MM.1S (cell line): ENCODE measurements at regions not wholly inside any gene's neighbourhood (a gene's known extent, or its start where the extent isn't known, plus 50 kb on each side); places are given as distances from the start of the nearest gene placed in this dataset.

Experiments
- DNase-seq: peaks from one replicate; pipeline ENCODE4 v3.0.0-alpha.2; 2015
- H2AFZ ChIP-seq: fragments of 300-600 bp; sonication (generic); 2 replicates; pipeline ENCODE4 v1.6.0; 2016; ENCODE audit warnings: antibody characterized with exemption, low read length
- H3F3A ChIP-seq: fragments of 300-600 bp; sonication (generic); 2 replicates; pipeline ENCODE4 v1.6.1; 2016; ENCODE audit warnings: mild to moderate bottlenecking, antibody characterized with exemption, low read length, moderate library complexity, mixed read lengths; ENCODE audit not compliant: insufficient read depth
- H3K27ac ChIP-seq: fragments of 300-600 bp; sonication (generic); 2 replicates; pipeline ENCODE4 v1.5.1; 2016; ENCODE audit warnings: mild to moderate bottlenecking, low read length
- H3K27me3 ChIP-seq: fragments of 300-600 bp; sonication (generic); replicated peaks from 2 replicates; pipeline ENCODE4 v1.6.0; 2016; ENCODE audit warnings: low read length; ENCODE audit not compliant: insufficient read depth
- H3K36me3 ChIP-seq: fragments of 300-600 bp; sonication (generic); replicated peaks from 2 replicates; pipeline ENCODE4 v1.6.1; 2016; ENCODE audit warnings: mild to moderate bottlenecking, low read length, mixed read lengths; ENCODE audit not compliant: insufficient read depth
- H3K4me1 ChIP-seq: fragments of 300-600 bp; sonication (generic); 2 replicates; pipeline ENCODE4 v1.6.1; 2016; ENCODE audit warnings: low read length, mixed read lengths
- H3K4me2 ChIP-seq: fragments of 300-600 bp; sonication (generic); 2 replicates; pipeline ENCODE4 v1.6.0; 2016; ENCODE audit warnings: low read depth, low read length
- H3K4me3 ChIP-seq: fragments of 300-600 bp; sonication (generic); 2 replicates; pipeline ENCODE4 v1.5.1; 2016; ENCODE audit warnings: low read length, mixed read lengths
- H3K79me2 ChIP-seq: fragments of 300-600 bp; sonication (generic); 2 replicates; pipeline ENCODE4 v1.6.1; 2016; ENCODE audit warnings: mixed run types, low read length, mixed read lengths
- H3K9ac ChIP-seq: fragments of 300-600 bp; sonication (generic); 2 replicates; pipeline ENCODE4 v1.6.1; 2016; ENCODE audit warnings: low read length, mixed read lengths
- H3K9me2 ChIP-seq: fragments of 300-600 bp; sonication (generic); replicated peaks from 2 replicates; pipeline ENCODE4 v1.6.1; 2016; ENCODE audit warnings: mild to moderate bottlenecking, low read length, mixed read lengths; ENCODE audit not compliant: insufficient read depth
- H3K9me3 ChIP-seq: fragments of 300-600 bp; sonication (generic); replicated peaks from 2 replicates; pipeline ENCODE4 v1.6.1; 2016; ENCODE audit warnings: mild to moderate bottlenecking, low read length, mixed read lengths; ENCODE audit not compliant: insufficient read depth
- H4K20me1 ChIP-seq: fragments of 300-600 bp; sonication (generic); 2 replicates; pipeline ENCODE4 v1.6.1; 2016; ENCODE audit warnings: mild to moderate bottlenecking, low read length, moderate library complexity, mixed read lengths; ENCODE audit not compliant: insufficient read depth
- EZH2 ChIP-seq: fragments of 300-600 bp; sonication (generic); optimal IDR thresholded peaks from 2 replicates; pipeline ENCODE3; 2017; ENCODE audit warnings: low read depth, mild to moderate bottlenecking, antibody characterized with exemption, low read length, mixed read lengths
- EZH2phosphoT487 ChIP-seq: fragments of 300-600 bp; sonication (generic); IDR thresholded peaks from 2 replicates; pipeline ENCODE4 v1.6.1; 2018; ENCODE audit warnings: antibody characterized with exemption, low read length
- TF ChIP-seq, protein P1 (sequence below): fragments of 300-600 bp; sonication (generic); IDR thresholded peaks from 2 replicates; pipeline ENCODE4 v1.5.1; 2016; ENCODE audit warnings: antibody characterized with exemption, low read length, mixed read lengths

DNA sequence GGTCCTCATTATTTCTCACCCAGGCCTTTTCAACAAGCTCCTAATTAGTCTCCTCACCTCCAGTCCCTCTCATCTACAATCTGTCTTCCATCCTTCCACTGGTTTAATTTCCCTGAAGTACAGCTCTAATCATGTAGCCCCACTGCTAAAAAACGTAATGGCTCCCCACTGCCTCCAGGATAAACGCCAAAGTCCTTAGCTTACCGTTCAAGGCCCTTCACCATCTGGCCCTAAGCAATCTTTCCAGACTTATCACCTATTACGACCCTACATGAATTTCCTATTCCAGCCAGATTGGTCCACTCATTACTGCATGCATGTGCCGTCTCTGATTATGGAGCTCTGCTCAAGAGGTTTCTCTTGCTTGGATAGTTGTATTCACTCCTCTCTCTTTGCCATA is 83.1 kb upstream of the DAB1 start:
- TF ChIP-seq EZH2 (no peak), EZH2phosphoT487 (no peak)
- TF ChIP-seq, protein P1, sequence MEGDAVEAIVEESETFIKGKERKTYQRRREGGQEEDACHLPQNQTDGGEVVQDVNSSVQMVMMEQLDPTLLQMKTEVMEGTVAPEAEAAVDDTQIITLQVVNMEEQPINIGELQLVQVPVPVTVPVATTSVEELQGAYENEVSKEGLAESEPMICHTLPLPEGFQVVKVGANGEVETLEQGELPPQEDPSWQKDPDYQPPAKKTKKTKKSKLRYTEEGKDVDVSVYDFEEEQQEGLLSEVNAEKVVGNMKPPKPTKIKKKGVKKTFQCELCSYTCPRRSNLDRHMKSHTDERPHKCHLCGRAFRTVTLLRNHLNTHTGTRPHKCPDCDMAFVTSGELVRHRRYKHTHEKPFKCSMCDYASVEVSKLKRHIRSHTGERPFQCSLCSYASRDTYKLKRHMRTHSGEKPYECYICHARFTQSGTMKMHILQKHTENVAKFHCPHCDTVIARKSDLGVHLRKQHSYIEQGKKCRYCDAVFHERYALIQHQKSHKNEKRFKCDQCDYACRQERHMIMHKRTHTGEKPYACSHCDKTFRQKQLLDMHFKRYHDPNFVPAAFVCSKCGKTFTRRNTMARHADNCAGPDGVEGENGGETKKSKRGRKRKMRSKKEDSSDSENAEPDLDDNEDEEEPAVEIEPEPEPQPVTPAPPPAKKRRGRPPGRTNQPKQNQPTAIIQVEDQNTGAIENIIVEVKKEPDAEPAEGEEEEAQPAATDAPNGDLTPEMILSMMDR, result no peak
- Histone ChIP-seq H3K9me3 (no peaks in the 10 kb centered on the region), H3K27ac (no peak overlapping the region), H3K36me3 (no peaks in the 10 kb centered on the region), H3K4me1 (no peaks in the 10 kb centered on the region), H3K9me2 (no peaks in the 10 kb centered on the region), H3K9ac (no peak overlapping the region), H3K4me2 (no peak overlapping the region), H3K79me2 (no peaks in the 10 kb centered on the region), H3F3A (no peaks in the 10 kb centered on the region), H2AFZ (no peak overlapping the region), H3K27me3 (no peaks in the 10 kb centered on the region), H4K20me1 (no peaks in the 10 kb centered on the region), H3K4me3 (no peak overlapping the region)
- no peak for DNase-seq

DNA sequence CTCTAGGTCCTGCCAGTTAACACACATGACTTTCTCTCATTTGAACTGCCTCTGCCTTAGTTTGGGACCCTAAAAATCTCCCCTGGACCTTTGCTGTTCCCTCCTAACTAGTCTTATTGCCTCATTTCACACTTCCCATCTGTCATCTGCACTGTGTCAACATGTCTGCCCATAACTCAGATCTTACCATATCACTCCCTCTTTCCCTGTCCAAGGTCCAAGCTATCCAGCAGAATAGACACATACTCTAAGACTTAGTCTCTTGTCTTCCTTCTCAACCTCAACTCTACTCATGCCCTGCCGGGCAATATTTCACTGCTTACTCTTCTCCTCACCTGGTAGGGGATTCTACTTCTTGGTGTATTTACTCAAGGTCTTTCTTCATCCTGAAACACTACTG is 79.5 kb upstream of the DAB1 start:
- Histone ChIP-seq H3K4me2 (no peak overlapping the region), H3K9ac (no peak overlapping the region), H3K4me3 (no peak overlapping the region), H3K27ac (no peak overlapping the region), H3K4me1 (no peaks in the 10 kb centered on the region), H2AFZ (no peak overlapping the region), H3F3A (no peaks in the 10 kb centered on the region), H3K79me2 (no peaks in the 10 kb centered on the region), H3K36me3 (no peaks in the 10 kb centered on the region), H3K27me3 (no peaks in the 10 kb centered on the region), H3K9me3 (no peaks in the 10 kb centered on the region), H3K9me2 (no peaks in the 10 kb centered on the region), H4K20me1 (no peaks in the 10 kb centered on the region)
- DNase-seq, result no peak
- TF ChIP-seq EZH2phosphoT487, result no peak
- TF ChIP-seq EZH2, result no peak
- TF ChIP-seq, protein P1, result no peak

DNA sequence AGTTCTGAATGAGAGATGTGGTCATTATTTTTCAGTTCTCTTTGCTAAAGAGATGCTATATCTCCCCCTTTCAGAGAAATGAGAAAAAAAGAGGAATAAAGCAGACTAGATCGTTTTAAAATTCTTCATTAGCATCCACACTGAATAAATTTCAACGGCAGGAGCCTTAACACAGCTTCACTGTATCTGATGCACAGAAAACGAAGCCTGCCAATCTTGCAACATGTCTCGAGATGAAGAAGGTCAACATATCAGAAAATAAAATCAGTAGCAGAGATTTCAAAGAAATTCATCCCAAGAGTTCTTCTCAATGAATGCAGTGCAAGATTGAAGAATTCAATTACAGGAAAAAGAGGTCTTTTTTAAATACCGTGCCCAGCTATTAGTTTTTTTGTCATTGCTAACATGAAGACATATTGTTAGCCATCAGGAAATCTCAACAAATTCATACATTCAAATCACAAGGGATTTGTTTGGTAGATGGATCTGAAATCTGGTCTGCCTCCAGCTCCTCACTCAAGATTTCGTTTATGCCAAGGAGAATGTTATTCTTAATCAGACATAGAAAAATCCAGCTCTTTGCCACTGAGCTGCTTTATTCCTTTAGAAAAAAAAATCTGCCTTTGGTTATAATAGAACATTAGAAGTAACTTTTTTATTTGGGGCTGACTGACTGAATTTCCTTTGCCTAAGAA is 76.4 kb upstream of the DAB1 start:
- Histone ChIP-seq H3K27me3 (no peaks in the 10 kb centered on the region), H3K79me2 (no peaks in the 10 kb centered on the region), H2AFZ (no peak overlapping the region), H3K27ac (no peak overlapping the region), H3K9me2 (no peaks in the 10 kb centered on the region), H3K36me3 (no peaks in the 10 kb centered on the region), H3F3A (no peaks in the 10 kb centered on the region), H3K4me3 (no peak overlapping the region), H3K9ac (no peak overlapping the region), H4K20me1 (no peaks in the 10 kb centered on the region), H3K4me2 (no peak overlapping the region), H3K9me3 (no peaks in the 10 kb centered on the region), H3K4me1 (no peaks in the 10 kb centered on the region)
- DNase-seq, result no peak
- TF ChIP-seq EZH2 (no peak), EZH2phosphoT487 (no peak)
- TF ChIP-seq, protein P1, result no peak
